HG03175 (cell line): ENCODE measurements at regions not wholly inside any gene's neighbourhood (a gene's known extent, or its start where the extent isn't known, plus 50 kb on each side); places are given as distances from the start of the nearest gene placed in this dataset.

Source experiments
- ATAC-seq: cut with Tn5 transposase; IDR thresholded peaks from one replicate; pipeline ENCODE4 v1.9.1; 2021; ENCODE audit warnings: mild to moderate bottlenecking, moderate library complexity; ENCODE audit not compliant: unreplicated experiment

DNA sequence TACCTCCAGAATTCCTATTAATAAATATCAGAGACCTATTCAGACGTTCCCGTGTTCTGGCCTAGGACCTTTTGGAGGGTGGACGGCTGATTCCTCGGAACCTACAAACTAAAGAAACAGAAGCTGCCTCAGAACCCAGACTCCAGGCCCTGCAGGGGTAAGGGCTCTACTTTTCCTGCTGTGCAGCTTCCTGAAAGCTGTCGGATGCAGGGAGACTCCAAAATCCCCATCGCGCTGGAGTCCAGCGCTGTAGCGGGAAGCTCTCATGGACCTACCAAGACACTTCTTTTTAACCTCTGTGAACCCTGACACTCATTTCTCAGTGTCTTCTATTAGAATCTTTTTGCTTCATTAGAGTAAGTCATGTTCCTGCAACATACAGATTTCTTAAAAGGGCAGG, 244.5 kb upstream of the PITRM1 start:
- no peak for ATAC-seq

DNA sequence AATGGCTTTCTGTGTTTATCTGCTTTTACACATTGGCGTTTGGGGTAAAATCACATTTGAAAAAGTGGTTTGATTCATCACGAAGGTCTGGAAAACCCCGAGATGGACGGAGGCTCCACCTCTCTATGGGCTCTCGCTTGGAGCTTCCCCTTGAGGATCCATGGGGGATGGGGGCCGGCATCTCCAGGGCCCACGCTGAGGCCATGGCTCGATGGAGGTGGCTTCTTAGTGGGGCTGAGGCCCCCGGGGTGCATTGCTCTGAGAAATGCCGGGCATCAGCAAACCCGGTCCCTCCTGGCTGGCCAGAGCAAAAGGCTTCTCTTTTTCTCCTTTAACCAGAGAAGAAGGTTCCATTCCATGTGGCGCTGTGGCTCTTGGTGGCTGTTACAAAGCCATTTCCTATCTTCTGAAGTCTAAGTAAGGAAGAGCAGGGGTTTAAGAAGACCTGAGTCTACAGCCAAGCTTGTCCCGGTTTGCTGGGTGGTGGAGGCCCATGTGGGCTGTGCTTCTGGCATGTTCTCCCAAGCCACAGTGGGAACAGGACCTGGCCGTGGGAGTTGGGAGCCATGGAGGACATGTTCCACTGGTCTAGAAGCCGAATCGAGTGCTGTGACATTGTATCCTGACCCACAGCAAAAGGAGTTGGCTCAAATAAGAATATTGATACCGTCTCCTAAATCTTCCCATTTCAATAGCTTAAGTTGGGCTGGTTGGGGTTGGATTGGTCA, 243.5 kb upstream of the PITRM1 start:
- ATAC-seq = no peak

- ATAC-seq = no peak
These were observed 242.6 kb upstream of the PITRM1 start for GRCh38 chr10:3415038-3415736.

- no peak for ATAC-seq
These were observed 242.1 kb upstream of the PITRM1 start for GRCh38 chr10:3414667-3415023.

- no peak for ATAC-seq
These were observed 241.5 kb upstream of the PITRM1 start for GRCh38 chr10:3413937-3414666.

GRCh38 chr10:3412646-3413045, 240.1 kb upstream of the PITRM1 start:
- ATAC-seq = no peak

- no peak for ATAC-seq
These were observed 239.5 kb upstream of the PITRM1 start for GRCh38 chr10:3412071-3412582.

- no peak for ATAC-seq
These were observed 238.5 kb upstream of the PITRM1 start for GRCh38 chr10:3411044-3411443.

GRCh38 chr10:3409928-3410327, 237.3 kb upstream of the PITRM1 start:
- ATAC-seq = no peak

DNA sequence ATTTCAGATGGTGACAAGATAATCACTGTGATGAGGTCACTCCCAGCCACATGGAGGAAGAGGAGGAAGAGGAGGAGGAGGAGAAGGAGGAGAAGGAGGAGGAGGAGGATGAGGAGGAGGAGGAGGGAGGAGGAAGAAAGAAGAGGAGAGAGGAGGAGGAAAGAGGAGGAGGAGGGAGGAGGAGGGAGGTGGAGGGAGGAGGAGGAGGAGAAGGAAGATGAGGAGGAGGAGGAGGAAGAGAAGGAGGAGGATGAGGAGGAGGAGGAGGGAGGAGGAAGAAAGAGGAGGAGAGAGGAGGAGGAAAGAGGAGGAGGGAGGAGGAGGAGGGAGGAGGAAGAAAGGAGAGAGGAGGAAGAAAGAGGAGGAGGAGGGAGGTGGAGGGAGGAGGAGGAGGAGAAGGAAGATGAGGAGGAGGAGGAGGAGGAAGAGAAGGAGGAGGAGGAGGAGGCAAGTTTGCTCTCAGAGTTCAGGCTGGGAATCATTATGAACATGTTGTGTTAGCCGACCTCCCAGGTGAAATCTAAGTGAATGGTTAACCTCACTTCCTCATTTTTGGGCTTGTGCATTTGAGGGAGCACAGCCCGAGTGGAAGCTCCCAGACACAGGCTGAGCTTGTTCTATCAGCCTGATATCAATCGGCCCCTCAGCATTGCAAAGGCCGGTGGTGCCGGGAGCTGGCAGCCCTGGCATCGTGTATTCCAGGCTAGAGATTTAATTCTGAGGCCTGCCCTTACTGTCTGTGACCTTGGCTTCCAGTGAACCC, 236.2 kb upstream of the PITRM1 start:
- peak; percentile 74 for ATAC-seq

DNA sequence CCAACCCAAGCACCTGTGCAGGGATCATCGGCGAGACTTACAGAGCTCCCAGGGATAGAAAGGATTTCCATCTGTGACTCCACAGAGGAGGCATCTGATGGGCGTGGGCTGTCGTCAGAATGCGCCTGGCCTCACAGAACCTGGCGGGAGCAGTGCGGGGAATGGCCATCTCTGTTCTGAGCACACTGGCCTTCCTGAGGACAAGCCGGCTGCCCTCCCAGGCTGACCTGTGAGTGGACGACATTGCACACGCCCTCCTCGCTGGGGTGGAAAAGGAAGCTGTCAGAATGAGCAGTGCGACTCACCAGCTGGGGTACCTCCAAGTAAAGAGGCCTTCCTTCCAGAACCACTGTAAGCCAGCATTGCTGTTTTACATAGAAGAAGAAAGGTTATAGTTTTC, 234.6 kb upstream of the PITRM1 start:
- no peak for ATAC-seq

DNA sequence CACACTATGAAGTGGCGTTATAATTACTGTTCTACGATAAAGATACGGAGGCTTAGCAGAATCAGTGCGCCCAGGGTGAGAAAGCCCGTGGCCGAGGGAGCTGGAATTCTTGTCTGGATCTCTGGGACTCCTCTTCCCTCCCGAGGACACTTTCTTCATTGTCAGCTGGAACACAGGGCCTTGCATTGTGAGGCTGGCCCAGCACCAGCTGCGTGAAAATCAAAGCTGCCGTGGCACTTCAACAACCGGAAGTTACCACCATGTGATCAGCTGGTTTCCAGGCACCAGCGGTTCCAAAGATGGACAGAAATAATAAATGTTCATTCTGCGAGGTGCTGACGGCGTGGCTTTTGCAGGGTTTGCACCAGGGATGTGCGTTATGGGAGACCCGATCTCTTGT, 234.0 kb upstream of the PITRM1 start:
- ATAC-seq = no peak

- no peak for ATAC-seq
These were observed 231.8 kb upstream of the PITRM1 start for GRCh38 chr10:3404381-3404780.

- ATAC-seq = no peak
These were observed 229.7 kb upstream of the PITRM1 start for GRCh38 chr10:3402187-3402751.

- no peak for ATAC-seq
These were observed 228.9 kb upstream of the PITRM1 start for GRCh38 chr10:3401491-3401938.

DNA sequence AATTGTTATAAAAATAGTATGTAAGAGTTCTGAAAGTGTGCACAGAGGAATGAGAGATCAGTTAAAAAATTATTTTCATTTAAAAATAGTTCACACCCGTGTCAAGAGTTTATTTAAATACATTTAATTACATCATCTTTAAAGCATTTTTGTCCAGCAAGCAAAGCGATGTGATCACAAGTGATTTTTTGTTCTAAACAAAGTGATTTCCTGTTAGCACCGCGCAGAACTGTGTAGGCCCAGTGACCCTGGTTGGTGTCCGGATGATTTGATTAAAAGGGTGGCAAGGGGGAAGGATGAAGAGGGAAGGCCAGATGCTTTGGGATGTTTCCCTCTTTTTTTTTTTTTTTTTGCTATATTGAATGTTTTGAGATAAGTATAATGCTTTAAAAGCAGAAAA, 227.8 kb upstream of the PITRM1 start:
- no peak for ATAC-seq

DNA sequence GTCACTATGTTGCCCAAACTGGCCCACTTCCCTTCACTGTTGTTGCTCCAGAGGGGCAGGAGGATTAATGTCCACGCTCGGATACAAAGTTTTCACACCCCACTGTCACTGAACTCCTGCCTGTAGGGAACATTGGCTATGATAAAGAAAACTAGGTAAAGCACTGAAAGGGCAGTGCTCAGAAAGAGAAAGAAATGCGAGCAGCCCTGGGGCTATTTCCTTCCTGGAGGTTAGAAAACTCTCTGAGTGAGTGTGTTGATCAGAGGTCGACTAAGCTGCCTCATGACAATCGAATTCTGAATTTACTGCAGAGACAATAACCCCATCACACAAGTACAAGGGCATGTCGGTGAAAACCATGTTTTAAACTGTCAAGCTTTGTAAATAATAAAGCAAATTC, 227.2 kb upstream of the PITRM1 start:
- no peak for ATAC-seq

DNA sequence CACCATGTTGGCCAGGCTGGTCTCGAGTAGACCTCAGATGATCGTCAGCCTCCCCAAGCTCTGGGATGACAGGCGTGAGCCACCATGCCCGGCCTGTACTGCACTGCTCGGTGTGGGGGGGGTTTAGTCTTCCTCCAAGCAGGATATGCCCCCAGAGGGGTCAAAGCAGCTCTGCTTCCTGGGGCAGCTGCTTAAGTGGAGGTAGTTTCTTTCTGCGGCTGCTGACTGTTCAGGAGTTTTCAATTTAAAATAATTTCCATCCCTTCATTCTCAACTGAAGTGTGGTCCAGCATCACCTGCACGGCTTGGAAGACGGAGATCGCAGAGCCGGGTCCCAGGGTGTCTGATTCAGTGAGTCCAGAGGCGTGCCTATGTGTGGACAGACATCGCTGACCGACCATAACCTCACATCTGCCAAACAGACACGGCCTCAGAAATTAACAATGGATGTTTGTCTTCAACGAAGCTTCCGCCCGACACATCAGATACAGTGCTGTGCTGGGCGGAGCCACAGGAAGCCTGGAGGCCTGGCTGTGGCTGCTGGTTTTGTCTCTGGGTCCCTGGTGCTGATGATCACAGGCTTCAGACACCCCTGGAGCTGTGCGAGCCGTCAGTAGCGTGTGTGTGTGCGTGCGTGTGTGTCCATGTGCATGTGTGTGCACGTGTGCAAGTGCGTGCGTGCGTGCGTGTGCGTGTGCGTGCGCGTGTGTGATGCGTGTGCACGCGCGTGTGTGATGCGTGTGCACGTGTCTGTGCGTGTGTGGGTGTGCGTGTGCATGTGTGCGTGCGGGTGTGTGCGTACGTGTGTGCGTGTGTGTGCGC, 226.5 kb upstream of the PITRM1 start:
- ATAC-seq = no peak

GRCh38 chr10:3397846-3398245, 225.3 kb upstream of the PITRM1 start:
- no peak for ATAC-seq

- no peak for ATAC-seq
These were observed 224.6 kb upstream of the PITRM1 start for GRCh38 chr10:3397231-3397630.
